Liver (tissue), 7 donors: ENCODE measurements at regions not wholly inside any gene's neighbourhood (a gene's known extent, or its start where the extent isn't known, plus 50 kb on each side); places are given as distances from the start of the nearest gene placed in this dataset.

ENCODE experiments used
- DNase-seq: peaks from one replicate; pipeline ENCODE4 v3.0.0-alpha.2; 2017; ENCODE audit warnings: low spot score
- H3K27ac ChIP-seq, 2 donors: one replicate each; pipeline ENCODE4 v1.7.0; 2013; ENCODE audit warnings: inconsistent platforms in 2 of 2, low read length in 2 of 2, control low read depth in 1 of 2, low read depth in 1 of 2, mild to moderate bottlenecking in 1 of 2
- H3K27me3 ChIP-seq, 4 donors: one replicate each; pipeline versions ENCODE4 v1.6.1 to v1.7.0; 2013; ENCODE audit warnings: low read length in 3 of 4, inconsistent platforms in 1 of 4, mild to moderate bottlenecking in 1 of 4, moderate library complexity in 1 of 4; ENCODE audit not compliant: control insufficient read depth in 4 of 4, insufficient read depth in 4 of 4
- H3K36me3 ChIP-seq, 4 donors: one replicate each; pipeline versions ENCODE4 v1.6.1 to v1.7.0; 2013; ENCODE audit warnings: low read length in 3 of 4, mild to moderate bottlenecking in 3 of 4, low read depth in 1 of 4, moderate library complexity in 1 of 4; ENCODE audit not compliant: control insufficient read depth in 4 of 4, insufficient read depth in 3 of 4
- H3K4me1 ChIP-seq, 4 donors: one replicate each; pipeline versions ENCODE4 v1.6.1 to v1.7.0; 2013; ENCODE audit warnings: low read length in 3 of 4, mild to moderate bottlenecking in 3 of 4, moderate library complexity in 1 of 4; ENCODE audit not compliant: control insufficient read depth in 4 of 4, insufficient read depth in 4 of 4
- H3K4me3 ChIP-seq, 3 donors: one replicate each; pipeline versions ENCODE4 v1.6.1 to v1.7.0; 2013; ENCODE audit warnings: low read length in 3 of 3, control low read depth in 1 of 3, low read depth in 1 of 3, mild to moderate bottlenecking in 1 of 3
- H3K9ac ChIP-seq, 2 donors: one replicate each; pipeline ENCODE4 v1.7.0; 2013; ENCODE audit warnings: low read length in 2 of 2, mild to moderate bottlenecking in 2 of 2, moderate library complexity in 2 of 2, control low read depth in 1 of 2, low read depth in 1 of 2
- H3K9me3 ChIP-seq, 4 donors: one replicate each; pipeline versions ENCODE4 v1.6.1 to v1.7.0; 2013; ENCODE audit warnings: low read length in 3 of 4; ENCODE audit not compliant: control insufficient read depth in 4 of 4
- EGR1 ChIP-seq, 2 donors: IDR thresholded peaks; 2 replicates each; pipeline ENCODE4 v1.6.1; 2016 to 2018; ENCODE audit warnings: antibody characterized with exemption in 2 of 2, low read depth in 2 of 2
- FOXA1 ChIP-seq: IDR thresholded peaks from 2 replicates; pipeline ENCODE4 v1.6.1; 2016; ENCODE audit warnings: antibody characterized with exemption
- FOXA2 ChIP-seq: IDR thresholded peaks from 2 replicates; pipeline ENCODE4 v1.6.1; 2016; ENCODE audit warnings: antibody characterized with exemption
- HNF4A ChIP-seq, 2 donors: conservative IDR thresholded peaks; 2 replicates each; pipeline ENCODE4 v1.6.1; 2016; ENCODE audit warnings: antibody characterized with exemption in 2 of 2, mild to moderate bottlenecking in 2 of 2
- JUND ChIP-seq, 2 donors: IDR thresholded peaks; 2 replicates each; pipeline ENCODE4 v1.6.1; 2016; ENCODE audit warnings: antibody characterized with exemption in 2 of 2
- SP1 ChIP-seq: IDR thresholded peaks from 2 replicates; pipeline ENCODE4 v1.6.1; 2018; ENCODE audit warnings: antibody characterized with exemption, mild to moderate bottlenecking
- TAF1 ChIP-seq: conservative IDR thresholded peaks from 2 replicates; pipeline ENCODE4 v1.6.1; 2016; ENCODE audit warnings: antibody characterized with exemption, mild to moderate bottlenecking
- WGBS: extraction: QIAGEN DNeasy Blood & Tissue Kit; methylation state at CpG from one replicate; pipeline ENCODE4 v1.1.7; 2013; 5-methylcytosine and 5-hydroxymethylcytosine counted together
- TF ChIP-seq, protein P1 (sequence below): IDR thresholded peaks from 2 replicates; pipeline ENCODE4 v1.6.1; 2016; ENCODE audit warnings: antibody characterized with exemption
- TF ChIP-seq, protein P2 (sequence below): IDR thresholded peaks from 2 replicates; pipeline ENCODE4 v1.6.1; 2016; ENCODE audit warnings: antibody characterized with exemption
- TF ChIP-seq, protein P3 (sequence below): IDR thresholded peaks from 2 replicates; pipeline ENCODE4 v1.6.1; 2016; ENCODE audit warnings: antibody characterized with exemption, mild to moderate bottlenecking
- donor health status: healthy.
- donor health status: healthy.
- donor health status: healthy.
- donor health status: healthy.

DNA sequence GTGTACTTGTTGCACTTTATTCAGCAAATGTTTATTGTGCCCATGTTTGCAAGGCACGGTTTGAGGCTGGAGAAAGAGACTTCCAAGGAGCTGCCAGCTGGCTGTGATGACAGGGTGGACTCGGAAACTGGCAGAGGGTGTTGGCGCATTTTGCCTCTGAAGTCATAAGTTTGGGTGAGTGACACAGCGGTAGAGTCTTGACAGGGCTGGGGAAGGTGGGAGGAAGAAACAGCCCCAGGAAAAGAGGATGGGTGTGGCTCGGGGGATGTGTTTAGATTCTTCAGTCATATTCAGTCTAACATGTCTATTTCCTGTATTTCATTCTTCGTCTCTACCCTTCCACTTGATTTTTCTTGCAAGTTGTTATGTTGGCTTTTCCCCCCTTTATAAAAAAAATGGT lies 77.0 kb upstream of the STOX2 start:
- Histone ChIP-seq H3K4me3 (no peak overlapping the region), H3K27me3 (no peaks in the 10 kb centered on the region), H3K9ac (no peak overlapping the region), H3K27ac (no peak overlapping the region), H3K36me3 (no peaks in the 10 kb centered on the region), H3K9me3 (no peaks in the 10 kb centered on the region), H3K4me1 (peaks cover 0 to 2% (median under 1%) of the 10 kb centered on the region in 4 donors)
- WGBS = 67% methylated on average over 6 of the region's 6 CpGs
- TF ChIP-seq FOXA2 (no peak), FOXA1 (no peak), EGR1 (IDR thresholded peaks at IDR 0.05; ENCODE audit: low read depth in 2 of 2) (no peak)
- DNase-seq = no peak

DNA sequence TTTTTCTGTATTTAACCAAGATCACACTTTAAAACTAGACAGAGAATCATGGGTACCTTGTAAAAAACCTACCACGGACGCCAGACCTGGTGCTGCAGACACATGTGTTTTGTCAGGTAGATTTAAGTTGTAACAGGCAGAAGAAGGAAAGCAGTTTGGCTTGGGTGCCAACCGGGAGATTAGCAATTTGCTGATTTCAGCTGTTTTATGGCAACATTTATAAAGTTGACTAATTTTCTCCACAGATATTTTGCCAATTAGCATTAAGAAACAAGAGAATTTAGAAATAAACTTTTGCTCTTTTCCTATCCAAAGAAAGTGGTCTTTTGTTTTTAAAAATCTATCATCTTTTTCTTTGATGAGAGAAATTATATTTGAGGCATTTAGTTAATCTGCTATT lies 76.3 kb upstream of the STOX2 start:
- no peak for DNase-seq
- H3K9ac ChIP-seq = no peak overlapping the region
- H3K27me3 ChIP-seq = no peaks in the 10 kb centered on the region
- WGBS = 72% methylated on average over 3 of the region's 3 CpGs
- H3K9me3 ChIP-seq = no peaks in the 10 kb centered on the region
- no peak overlapping the region for H3K4me3 ChIP-seq
- H3K4me1 ChIP-seq = peaks cover 0 to 2% (median under 1%) of the 10 kb centered on the region in 4 donors
- H3K27ac ChIP-seq = no peak overlapping the region
- H3K36me3 ChIP-seq = no peaks in the 10 kb centered on the region
- no peak for TF ChIP-seq JUND (IDR thresholded peaks at IDR 0.05)
- no peak for TF ChIP-seq SP1
- TF ChIP-seq, protein P1, sequence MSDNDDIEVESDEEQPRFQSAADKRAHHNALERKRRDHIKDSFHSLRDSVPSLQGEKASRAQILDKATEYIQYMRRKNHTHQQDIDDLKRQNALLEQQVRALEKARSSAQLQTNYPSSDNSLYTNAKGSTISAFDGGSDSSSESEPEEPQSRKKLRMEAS = no peak
- TF ChIP-seq TAF1 = no peak
- TF ChIP-seq, protein P2, sequence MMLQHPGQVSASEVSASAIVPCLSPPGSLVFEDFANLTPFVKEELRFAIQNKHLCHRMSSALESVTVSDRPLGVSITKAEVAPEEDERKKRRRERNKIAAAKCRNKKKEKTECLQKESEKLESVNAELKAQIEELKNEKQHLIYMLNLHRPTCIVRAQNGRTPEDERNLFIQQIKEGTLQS = no peak

DNA sequence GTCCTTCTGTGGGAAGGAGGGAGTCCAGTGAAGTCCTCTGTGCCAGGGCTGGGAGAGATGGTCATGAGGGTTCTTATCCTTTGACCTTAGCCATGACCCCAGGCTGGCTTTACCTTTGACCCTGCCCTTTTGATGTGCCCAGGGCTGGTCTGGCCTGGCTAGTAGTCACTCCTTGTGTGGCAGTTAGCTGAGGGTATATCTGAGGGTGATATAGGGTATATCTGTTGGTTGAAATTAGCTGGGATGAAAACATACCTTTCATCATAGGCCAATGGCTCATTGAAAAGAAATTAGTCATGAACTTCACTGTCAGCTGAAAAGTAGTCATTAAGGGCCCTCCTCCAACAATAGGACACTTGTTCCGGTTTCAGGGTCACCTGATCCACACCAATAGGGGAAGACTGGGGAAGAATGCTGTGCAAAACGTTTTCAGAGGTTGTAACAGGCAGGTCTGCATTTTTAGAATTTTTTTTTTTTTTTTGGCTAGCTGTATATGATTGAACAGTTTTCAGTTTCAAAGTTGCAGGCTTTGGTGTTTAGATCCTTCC lies 74.6 kb upstream of the STOX2 start:
- H3K27me3 ChIP-seq = no peaks in the 10 kb centered on the region
- H3K4me3 ChIP-seq = no peak overlapping the region
- 51% methylated on average over 2 of the region's 2 CpGs for WGBS
- H3K27ac ChIP-seq = peak overlapping the region in 1 of 2 donors; percentile 52
- no peaks in the 10 kb centered on the region for H3K36me3 ChIP-seq
- no peaks in the 10 kb centered on the region for H3K9me3 ChIP-seq
- no peak overlapping the region for H3K9ac ChIP-seq
- H3K4me1 ChIP-seq = peaks cover 0 to 2% (median under 1%) of the 10 kb centered on the region in 4 donors
- DNase-seq = no peak
- TF ChIP-seq, protein P3, sequence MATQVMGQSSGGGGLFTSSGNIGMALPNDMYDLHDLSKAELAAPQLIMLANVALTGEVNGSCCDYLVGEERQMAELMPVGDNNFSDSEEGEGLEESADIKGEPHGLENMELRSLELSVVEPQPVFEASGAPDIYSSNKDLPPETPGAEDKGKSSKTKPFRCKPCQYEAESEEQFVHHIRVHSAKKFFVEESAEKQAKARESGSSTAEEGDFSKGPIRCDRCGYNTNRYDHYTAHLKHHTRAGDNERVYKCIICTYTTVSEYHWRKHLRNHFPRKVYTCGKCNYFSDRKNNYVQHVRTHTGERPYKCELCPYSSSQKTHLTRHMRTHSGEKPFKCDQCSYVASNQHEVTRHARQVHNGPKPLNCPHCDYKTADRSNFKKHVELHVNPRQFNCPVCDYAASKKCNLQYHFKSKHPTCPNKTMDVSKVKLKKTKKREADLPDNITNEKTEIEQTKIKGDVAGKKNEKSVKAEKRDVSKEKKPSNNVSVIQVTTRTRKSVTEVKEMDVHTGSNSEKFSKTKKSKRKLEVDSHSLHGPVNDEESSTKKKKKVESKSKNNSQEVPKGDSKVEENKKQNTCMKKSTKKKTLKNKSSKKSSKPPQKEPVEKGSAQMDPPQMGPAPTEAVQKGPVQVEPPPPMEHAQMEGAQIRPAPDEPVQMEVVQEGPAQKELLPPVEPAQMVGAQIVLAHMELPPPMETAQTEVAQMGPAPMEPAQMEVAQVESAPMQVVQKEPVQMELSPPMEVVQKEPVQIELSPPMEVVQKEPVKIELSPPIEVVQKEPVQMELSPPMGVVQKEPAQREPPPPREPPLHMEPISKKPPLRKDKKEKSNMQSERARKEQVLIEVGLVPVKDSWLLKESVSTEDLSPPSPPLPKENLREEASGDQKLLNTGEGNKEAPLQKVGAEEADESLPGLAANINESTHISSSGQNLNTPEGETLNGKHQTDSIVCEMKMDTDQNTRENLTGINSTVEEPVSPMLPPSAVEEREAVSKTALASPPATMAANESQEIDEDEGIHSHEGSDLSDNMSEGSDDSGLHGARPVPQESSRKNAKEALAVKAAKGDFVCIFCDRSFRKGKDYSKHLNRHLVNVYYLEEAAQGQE = no peak
- TF ChIP-seq HNF4A (conservative IDR thresholded peaks at IDR 0.05) (no peak), TAF1 (no peak), EGR1 (IDR thresholded peaks at IDR 0.05; ENCODE audit: low read depth in 2 of 2) (no peak), FOXA2 (no peak)
